PFSK-1 (cell line): ENCODE measurements at regions not wholly inside any gene's neighbourhood (a gene's known extent, or its start where the extent isn't known, plus 50 kb on each side); places are given as distances from the start of the nearest gene placed in this dataset.

Source experiments
- FOXP2 ChIP-seq: optimal IDR thresholded peaks from 2 replicates; pipeline ENCODE3; 2011; ENCODE audit warnings: borderline replicate concordance, control low read depth, inconsistent platforms; ENCODE audit not compliant: insufficient read depth; ENCODE audit errors: extremely low read length, extremely low read depth
- POLR2AphosphoS5 ChIP-seq: IDR thresholded peaks from 2 replicates; pipeline ENCODE4 v1.6.1; 2012; ENCODE audit warnings: low read depth, mild to moderate bottlenecking, control low read depth, low read length, moderate library complexity
- SIN3A ChIP-seq: IDR thresholded peaks from 2 replicates; pipeline ENCODE4 v1.6.1; 2012; ENCODE audit warnings: mild to moderate bottlenecking, low read length, moderate library complexity, borderline replicate concordance; ENCODE audit not compliant: insufficient read depth
- TAF1 ChIP-seq: IDR thresholded peaks from 2 replicates; pipeline ENCODE4 v1.6.1; 2012; ENCODE audit warnings: low read length, control low read depth, borderline replicate concordance; ENCODE audit not compliant: insufficient read depth
- TF ChIP-seq, protein P1 (sequence below), 2 experiments: IDR thresholded peaks; 2 replicates each; pipeline versions ENCODE4 v1.6.1 to v1.8.0; 2011 to 2012; ENCODE audit warnings: low read depth in 2 of 2, low read length in 2 of 2, control low read depth in 1 of 2, inconsistent platforms in 1 of 2, mild to moderate bottlenecking in 1 of 2, moderate library complexity in 1 of 2; ENCODE audit not compliant: insufficient read depth in 1 of 2

DNA sequence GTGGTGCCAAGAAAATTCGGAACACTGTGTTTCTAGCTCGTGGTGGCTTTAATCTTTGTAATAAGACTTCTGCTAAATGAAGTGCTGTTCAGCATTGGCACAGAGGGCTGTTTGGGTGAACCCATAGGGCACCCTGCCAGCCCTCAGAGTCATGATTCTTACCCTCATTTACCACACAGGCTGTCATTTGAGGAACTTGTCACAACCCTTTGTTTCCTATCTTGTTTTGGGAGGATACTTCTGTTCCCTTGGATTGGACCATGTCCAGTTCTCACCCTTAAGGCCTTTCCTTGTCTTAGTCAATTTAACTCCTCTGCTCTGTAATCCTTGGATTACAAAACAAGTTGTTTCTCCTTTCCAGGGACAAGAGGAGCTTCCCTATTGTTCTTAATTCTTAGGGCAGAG lies 225.7 kb downstream of the MTX2 start:
- TF ChIP-seq POLR2AphosphoS5, result no peak
- TF ChIP-seq TAF1, result no peak
- TF ChIP-seq, protein P1, sequence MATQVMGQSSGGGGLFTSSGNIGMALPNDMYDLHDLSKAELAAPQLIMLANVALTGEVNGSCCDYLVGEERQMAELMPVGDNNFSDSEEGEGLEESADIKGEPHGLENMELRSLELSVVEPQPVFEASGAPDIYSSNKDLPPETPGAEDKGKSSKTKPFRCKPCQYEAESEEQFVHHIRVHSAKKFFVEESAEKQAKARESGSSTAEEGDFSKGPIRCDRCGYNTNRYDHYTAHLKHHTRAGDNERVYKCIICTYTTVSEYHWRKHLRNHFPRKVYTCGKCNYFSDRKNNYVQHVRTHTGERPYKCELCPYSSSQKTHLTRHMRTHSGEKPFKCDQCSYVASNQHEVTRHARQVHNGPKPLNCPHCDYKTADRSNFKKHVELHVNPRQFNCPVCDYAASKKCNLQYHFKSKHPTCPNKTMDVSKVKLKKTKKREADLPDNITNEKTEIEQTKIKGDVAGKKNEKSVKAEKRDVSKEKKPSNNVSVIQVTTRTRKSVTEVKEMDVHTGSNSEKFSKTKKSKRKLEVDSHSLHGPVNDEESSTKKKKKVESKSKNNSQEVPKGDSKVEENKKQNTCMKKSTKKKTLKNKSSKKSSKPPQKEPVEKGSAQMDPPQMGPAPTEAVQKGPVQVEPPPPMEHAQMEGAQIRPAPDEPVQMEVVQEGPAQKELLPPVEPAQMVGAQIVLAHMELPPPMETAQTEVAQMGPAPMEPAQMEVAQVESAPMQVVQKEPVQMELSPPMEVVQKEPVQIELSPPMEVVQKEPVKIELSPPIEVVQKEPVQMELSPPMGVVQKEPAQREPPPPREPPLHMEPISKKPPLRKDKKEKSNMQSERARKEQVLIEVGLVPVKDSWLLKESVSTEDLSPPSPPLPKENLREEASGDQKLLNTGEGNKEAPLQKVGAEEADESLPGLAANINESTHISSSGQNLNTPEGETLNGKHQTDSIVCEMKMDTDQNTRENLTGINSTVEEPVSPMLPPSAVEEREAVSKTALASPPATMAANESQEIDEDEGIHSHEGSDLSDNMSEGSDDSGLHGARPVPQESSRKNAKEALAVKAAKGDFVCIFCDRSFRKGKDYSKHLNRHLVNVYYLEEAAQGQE (IDR thresholded peaks at IDR 0.05; ENCODE audit: insufficient read depth in 1 of 2, low read depth in 2 of 2, low read length in 2 of 2), result no peak
- TF ChIP-seq SIN3A, result no peak
- TF ChIP-seq FOXP2, result no peak

DNA sequence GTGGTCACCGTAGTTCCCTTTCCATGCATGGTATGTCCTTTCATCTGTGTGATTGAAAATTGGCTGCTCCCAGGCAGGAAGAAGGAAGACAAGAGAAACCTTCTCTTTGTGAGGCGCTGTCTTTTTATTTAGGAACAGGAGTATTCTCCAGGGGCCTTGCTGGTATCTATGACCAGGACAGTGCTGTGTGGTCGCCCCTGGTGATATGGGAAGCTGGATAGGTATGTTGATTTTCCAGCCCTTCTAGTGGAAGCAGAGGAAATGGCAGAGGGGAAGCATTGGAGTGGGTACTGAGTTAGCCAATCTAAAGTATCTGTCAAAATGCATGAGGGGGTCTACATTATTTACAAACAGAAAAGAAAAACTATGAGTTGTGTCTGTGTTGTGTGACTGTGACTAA lies 226.6 kb downstream of the MTX2 start:
- no peak for TF ChIP-seq POLR2AphosphoS5
- TF ChIP-seq TAF1, result no peak
- TF ChIP-seq FOXP2, result no peak
- TF ChIP-seq SIN3A, result no peak
- TF ChIP-seq, protein P1 (IDR thresholded peaks at IDR 0.05; ENCODE audit: insufficient read depth in 1 of 2, low read depth in 2 of 2, low read length in 2 of 2), result no peak

GRCh38 chr2:176496761-176497160 lies 227.5 kb downstream of the MTX2 start:
- no peak for TF ChIP-seq TAF1
- TF ChIP-seq SIN3A, result no peak
- TF ChIP-seq, protein P1 (IDR thresholded peaks at IDR 0.05; ENCODE audit: insufficient read depth in 1 of 2, low read depth in 2 of 2, low read length in 2 of 2), result no peak
- TF ChIP-seq FOXP2, result no peak
- TF ChIP-seq POLR2AphosphoS5, result no peak

- TF ChIP-seq, protein P1 (IDR thresholded peaks at IDR 0.05; ENCODE audit: insufficient read depth in 1 of 2, low read depth in 2 of 2, low read length in 2 of 2), result no peak
- no peak for TF ChIP-seq POLR2AphosphoS5
These were observed 231.7 kb downstream of the MTX2 start for GRCh38 chr2:176500901-176501300.

DNA sequence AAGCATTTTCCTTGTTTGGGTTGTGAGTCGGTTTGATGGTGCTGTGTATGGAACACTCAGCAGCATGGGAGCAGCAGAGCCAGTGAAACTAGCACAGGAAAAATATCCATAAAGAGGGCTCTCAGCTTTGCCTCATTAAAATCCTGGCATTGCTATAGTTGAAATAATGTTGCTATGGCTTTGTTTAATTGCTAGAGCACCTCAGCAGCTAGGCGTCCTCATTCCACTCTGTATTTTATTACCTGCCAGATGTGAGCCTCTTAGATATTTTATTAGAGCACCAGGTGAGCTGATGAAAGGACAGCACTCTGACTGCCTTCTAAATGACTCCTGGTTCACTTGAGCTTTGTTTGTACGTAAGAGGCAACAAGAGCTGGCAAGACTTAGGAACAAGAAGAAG lies 232.4 kb downstream of the MTX2 start:
- TF ChIP-seq POLR2AphosphoS5, result no peak
- TF ChIP-seq, protein P1 (IDR thresholded peaks at IDR 0.05; ENCODE audit: insufficient read depth in 1 of 2, low read depth in 2 of 2, low read length in 2 of 2), result no peak
- no peak for TF ChIP-seq SIN3A
- TF ChIP-seq TAF1, result no peak
- no peak for TF ChIP-seq FOXP2
